Skeletal muscle tissue (tissue), 3 donors: ENCODE measurements at regions not wholly inside any gene's neighbourhood (a gene's known extent, or its start where the extent isn't known, plus 50 kb on each side); places are given as distances from the start of the nearest gene placed in this dataset.

Experiments used
- H3K27ac ChIP-seq: one replicate; pipeline ENCODE4 v1.7.0; 2013; ENCODE audit warnings: mild to moderate bottlenecking, low read depth, low read length, inconsistent platforms
- H3K27me3 ChIP-seq, 3 donors: one replicate each; pipeline ENCODE4 v1.7.0; 2013; ENCODE audit warnings: low read length in 3 of 3; ENCODE audit not compliant: control insufficient read depth in 3 of 3, insufficient read depth in 3 of 3
- H3K36me3 ChIP-seq, 3 donors: one replicate each; pipeline ENCODE4 v1.7.0; 2013; ENCODE audit warnings: low read length in 3 of 3; ENCODE audit not compliant: control insufficient read depth in 3 of 3, insufficient read depth in 3 of 3
- H3K4me1 ChIP-seq, 3 donors: one replicate each; pipeline ENCODE4 v1.7.0; 2013; ENCODE audit warnings: low read length in 3 of 3, mild to moderate bottlenecking in 3 of 3; ENCODE audit not compliant: control insufficient read depth in 3 of 3, insufficient read depth in 3 of 3
- H3K4me3 ChIP-seq, 3 donors: one replicate each; pipeline ENCODE4 v1.7.0; 2013; ENCODE audit warnings: low read length in 3 of 3
- H3K9ac ChIP-seq, 3 donors: one replicate each; pipeline ENCODE4 v1.7.0; 2013; ENCODE audit warnings: low read length in 3 of 3, mild to moderate bottlenecking in 3 of 3, moderate library complexity in 2 of 3, low read depth in 1 of 3
- H3K9me3 ChIP-seq, 3 donors: one replicate each; pipeline ENCODE4 v1.7.0; 2013; ENCODE audit warnings: low read length in 3 of 3; ENCODE audit not compliant: control insufficient read depth in 3 of 3
- donor health status: Osteomylitis.

DNA sequence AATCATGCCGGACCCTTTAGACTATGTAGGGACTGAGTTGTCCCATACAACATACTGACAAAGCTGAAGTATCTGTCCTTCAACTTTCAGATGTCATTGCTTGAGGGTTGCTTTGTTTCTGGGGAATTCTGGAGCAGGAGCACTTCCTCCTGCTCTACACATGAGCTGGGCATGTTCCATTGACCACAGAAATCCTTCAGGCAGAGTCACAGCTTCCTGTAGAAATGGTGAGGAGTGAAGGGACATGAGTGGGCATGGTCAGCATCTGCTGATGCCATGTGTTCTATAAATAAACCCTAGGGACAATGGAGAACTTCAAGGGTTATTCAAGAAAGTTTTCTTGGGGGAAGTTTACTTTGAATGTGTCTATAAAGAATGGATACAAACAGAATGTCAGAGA, 296.6 kb upstream of the FBXL7 start:
- Histone ChIP-seq H3K27me3 (no peaks in the 10 kb centered on the region), H3K27ac (no peak overlapping the region), H3K4me3 (no peak overlapping the region), H3K9ac (no peak overlapping the region), H3K9me3 (no peaks in the 10 kb centered on the region), H3K36me3 (no peaks in the 10 kb centered on the region), H3K4me1 (no peaks in the 10 kb centered on the region)

DNA sequence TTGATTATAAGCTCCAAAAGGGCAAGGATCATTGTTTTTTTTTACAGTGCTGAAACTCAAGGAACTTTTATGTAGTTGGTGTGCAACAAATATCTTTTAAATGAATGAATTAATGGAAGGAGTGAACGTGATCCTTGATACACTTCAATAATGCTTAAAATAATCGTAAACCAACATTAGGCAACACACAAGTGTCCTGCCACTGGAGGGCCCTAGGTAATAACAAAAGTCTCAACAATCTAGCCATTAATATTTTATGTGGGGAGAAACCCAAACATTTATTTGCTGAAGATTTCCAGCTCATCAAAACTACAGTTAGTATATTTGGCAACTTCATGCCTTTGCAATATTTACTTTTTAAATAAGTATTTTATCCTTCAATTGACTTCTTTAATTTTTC, 309.0 kb upstream of the FBXL7 start:
- Histone ChIP-seq H3K27ac (no peak overlapping the region), H3K27me3 (no peaks in the 10 kb centered on the region), H3K4me1 (no peaks in the 10 kb centered on the region), H3K36me3 (no peaks in the 10 kb centered on the region), H3K4me3 (no peak overlapping the region), H3K9me3 (peaks cover 0 to 2% (median 0%) of the 10 kb centered on the region in 3 donors), H3K9ac (no peak overlapping the region)

DNA sequence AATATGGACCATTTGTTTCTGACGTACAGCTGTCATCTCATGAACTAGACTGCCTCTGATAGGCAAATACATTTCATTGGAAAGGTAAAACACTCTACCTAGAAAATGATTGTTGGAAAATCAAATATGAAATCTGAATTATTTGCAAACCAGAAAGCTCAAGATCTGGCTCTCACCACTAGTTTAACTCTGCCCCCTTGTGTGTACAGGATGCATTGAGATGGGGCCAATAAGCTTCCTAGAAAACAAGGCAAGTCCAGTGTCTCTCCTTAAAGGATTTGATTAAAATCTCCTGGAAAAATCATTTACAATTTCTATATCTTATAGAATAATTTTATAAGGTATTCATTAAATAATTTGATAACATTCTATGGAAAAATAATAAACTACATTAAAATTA, 311.9 kb upstream of the ANKH start:
- H3K27ac ChIP-seq, result no peak overlapping the region
- no peaks in the 10 kb centered on the region for H3K4me1 ChIP-seq
- no peaks in the 10 kb centered on the region for H3K9me3 ChIP-seq
- no peaks in the 10 kb centered on the region for H3K36me3 ChIP-seq
- no peaks in the 10 kb centered on the region for H3K27me3 ChIP-seq
- no peak overlapping the region for H3K9ac ChIP-seq
- no peak overlapping the region for H3K4me3 ChIP-seq

DNA sequence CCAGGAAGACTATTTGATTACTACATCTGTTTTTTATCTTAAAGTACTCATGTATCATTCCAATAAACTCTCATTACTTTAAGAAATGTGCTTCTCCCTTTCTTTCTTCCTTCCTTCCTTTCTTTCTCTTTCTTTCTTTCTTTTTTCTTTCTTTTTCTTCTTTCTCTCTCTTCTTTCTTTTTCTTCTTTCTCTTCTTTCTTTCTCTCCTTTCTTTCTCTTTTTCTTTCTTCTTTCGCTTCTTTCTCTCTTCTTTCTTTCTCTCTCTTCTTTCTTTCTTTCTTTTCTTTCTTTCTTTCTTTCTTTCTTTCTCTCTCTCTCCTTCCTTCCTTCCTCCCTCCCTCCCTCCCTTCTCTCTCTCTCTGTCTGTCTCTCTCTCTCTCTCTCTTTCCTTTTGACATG, 298.6 kb upstream of the ANKH start:
- H3K36me3 ChIP-seq, result no peaks in the 10 kb centered on the region
- no peaks in the 10 kb centered on the region for H3K9me3 ChIP-seq
- H3K4me3 ChIP-seq, result no peak overlapping the region
- no peak overlapping the region for H3K9ac ChIP-seq
- no peaks in the 10 kb centered on the region for H3K4me1 ChIP-seq
- H3K27me3 ChIP-seq, result no peaks in the 10 kb centered on the region
- no peak overlapping the region for H3K27ac ChIP-seq

GRCh38 chr5:15168358-15168757, 296.8 kb upstream of the ANKH start:
- H3K9me3 ChIP-seq, result no peaks in the 10 kb centered on the region
- H3K27ac ChIP-seq, result no peak overlapping the region
- no peak overlapping the region for H3K4me3 ChIP-seq
- no peaks in the 10 kb centered on the region for H3K36me3 ChIP-seq
- H3K9ac ChIP-seq, result no peak overlapping the region
- no peaks in the 10 kb centered on the region for H3K27me3 ChIP-seq
- no peaks in the 10 kb centered on the region for H3K4me1 ChIP-seq

DNA sequence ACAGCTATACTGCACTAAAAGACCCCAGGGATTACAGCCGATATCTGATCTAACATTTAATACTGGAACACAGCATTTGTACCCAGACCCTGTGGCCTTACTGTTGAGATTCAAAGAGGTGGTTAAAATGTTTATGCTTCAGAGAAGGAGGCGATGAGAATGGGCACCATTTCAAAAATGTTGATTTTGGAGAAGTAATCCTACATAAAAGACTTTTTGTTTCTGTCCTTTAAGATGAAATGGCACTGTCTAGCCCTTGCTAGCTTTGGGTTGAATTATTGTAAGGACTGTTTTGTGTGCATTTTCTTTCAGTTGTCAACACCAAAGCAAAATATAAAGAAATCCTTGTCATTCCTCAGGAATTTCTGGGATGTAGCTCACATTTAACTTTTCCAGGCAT, 288.5 kb upstream of the ANKH start:
- Histone ChIP-seq H3K4me3 (no peak overlapping the region), H3K9ac (no peak overlapping the region), H3K36me3 (no peaks in the 10 kb centered on the region), H3K9me3 (no peaks in the 10 kb centered on the region), H3K27me3 (no peaks in the 10 kb centered on the region), H3K27ac (no peak overlapping the region), H3K4me1 (no peaks in the 10 kb centered on the region)

- Histone ChIP-seq H3K9me3 (no peaks in the 10 kb centered on the region), H3K27ac (no peak overlapping the region), H3K9ac (no peak overlapping the region), H3K4me1 (no peaks in the 10 kb centered on the region), H3K4me3 (no peak overlapping the region), H3K27me3 (no peaks in the 10 kb centered on the region), H3K36me3 (no peaks in the 10 kb centered on the region)
Observed at GRCh38 chr5:15159606-15160005, 288.0 kb upstream of the ANKH start.

DNA sequence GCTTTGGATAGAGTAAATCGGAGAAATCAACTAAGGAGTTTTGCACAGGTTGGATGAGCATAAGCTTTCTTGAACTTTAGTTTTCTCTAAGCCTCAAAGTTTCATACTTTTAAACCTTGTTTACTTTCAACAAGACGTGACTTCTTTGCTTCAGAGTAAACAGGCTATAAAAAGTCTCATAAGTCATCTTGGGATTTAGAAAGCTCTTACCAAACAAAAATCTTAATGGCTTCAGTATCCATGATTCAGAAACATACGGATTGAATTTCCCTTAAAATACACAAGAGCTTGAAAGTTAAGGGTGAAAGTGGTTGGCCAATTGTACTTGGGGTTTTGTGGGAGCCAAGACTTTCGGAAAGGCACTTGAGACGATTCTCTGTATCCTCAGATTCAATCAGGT, 270.9 kb upstream of the ANKH start:
- Histone ChIP-seq H3K27ac (no peak overlapping the region), H3K36me3 (no peaks in the 10 kb centered on the region), H3K4me3 (no peak overlapping the region), H3K4me1 (no peaks in the 10 kb centered on the region), H3K9me3 (no peaks in the 10 kb centered on the region), H3K27me3 (no peaks in the 10 kb centered on the region), H3K9ac (no peak overlapping the region)

DNA sequence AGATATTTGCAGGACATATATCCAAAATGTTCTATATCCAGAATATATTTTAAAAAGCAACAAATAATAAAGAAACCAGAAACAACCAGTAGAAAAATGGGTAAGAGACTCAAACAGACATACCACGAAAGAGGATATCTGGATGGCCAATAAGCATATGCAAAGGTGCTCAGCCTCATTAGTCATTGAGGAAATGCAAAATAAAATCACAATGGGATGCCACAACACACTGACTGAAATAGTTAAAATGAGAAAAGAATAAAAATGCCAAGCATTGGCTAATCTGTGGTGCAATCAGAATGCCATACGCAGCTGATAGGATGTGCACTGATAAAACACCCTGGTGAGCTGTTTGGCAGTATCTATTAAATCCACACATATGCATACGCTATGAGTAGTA, 265.8 kb upstream of the ANKH start:
- Histone ChIP-seq H3K4me3 (no peak overlapping the region), H3K9ac (no peak overlapping the region), H3K4me1 (no peaks in the 10 kb centered on the region), H3K27ac (no peak overlapping the region), H3K36me3 (no peaks in the 10 kb centered on the region), H3K9me3 (peaks cover 0 to 2% (median 0%) of the 10 kb centered on the region in 3 donors), H3K27me3 (no peaks in the 10 kb centered on the region)

DNA sequence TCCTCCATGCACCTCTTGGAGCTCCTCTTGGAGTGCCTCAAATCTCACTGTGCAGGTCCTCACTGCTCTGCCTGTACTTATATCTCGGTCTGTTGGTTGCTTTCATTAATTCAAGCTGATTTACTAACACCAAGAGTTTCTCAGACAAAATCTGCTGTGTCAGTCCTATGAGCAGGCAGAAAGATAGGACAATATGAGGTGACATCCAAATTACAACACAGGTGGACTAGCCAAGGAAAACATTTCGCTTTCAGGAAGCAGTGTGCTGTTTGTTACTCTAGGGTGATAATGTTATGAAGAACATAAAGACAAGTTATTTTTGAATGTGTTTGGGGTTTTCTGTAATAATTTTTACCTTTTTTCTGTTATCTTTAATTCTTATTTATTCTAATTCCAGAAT, 264.1 kb upstream of the ANKH start:
- H3K4me1 ChIP-seq, result no peaks in the 10 kb centered on the region

DNA sequence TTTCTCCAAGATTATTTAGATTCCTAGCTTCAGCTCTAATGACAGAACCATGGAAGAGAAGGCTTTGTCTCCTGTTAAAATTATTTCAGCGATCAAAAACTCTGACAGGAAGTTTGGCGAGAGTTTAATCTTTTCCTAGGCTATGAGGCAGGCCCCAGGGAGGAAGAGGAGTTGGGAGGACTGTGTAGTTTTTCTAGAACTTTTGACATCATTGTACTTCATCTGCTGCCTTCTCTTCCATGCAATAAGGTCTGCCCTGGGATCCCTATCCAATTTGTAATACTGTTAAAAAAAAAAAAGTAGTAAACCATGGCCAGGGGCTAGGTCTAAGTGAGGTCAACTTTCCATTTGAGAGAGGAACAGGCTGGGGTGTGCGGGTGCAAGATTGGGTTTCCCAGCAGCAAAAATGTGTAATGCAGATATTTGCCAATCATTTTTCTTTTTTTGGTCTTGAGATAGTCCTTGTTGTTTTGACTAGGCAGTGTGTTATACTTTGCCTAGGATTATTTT, 261.9 kb upstream of the ANKH start:
- Histone ChIP-seq H3K27me3 (no peaks in the 10 kb centered on the region), H3K9ac (no peak overlapping the region), H3K4me3 (no peak overlapping the region), H3K4me1 (no peaks in the 10 kb centered on the region), H3K27ac (no peak overlapping the region), H3K9me3 (peaks cover 0 to 2% (median 0%) of the 10 kb centered on the region in 3 donors), H3K36me3 (no peaks in the 10 kb centered on the region)

More for the DNA sequence above, 264.1 kb upstream of the ANKH start:
- H3K27me3 ChIP-seq, result no peaks in the 10 kb centered on the region
- H3K9me3 ChIP-seq, result peaks cover 0 to 2% (median 0%) of the 10 kb centered on the region in 3 donors
- H3K4me3 ChIP-seq, result no peak overlapping the region
- no peak overlapping the region for H3K27ac ChIP-seq
- no peaks in the 10 kb centered on the region for H3K36me3 ChIP-seq
- no peak overlapping the region for H3K9ac ChIP-seq
